ENCODE measurements at regions not wholly inside any gene's neighbourhood (a gene's known extent, or its start where the extent isn't known, plus 50 kb on each side); places are given as distances from the start of the nearest gene placed in this dataset.

DNA sequence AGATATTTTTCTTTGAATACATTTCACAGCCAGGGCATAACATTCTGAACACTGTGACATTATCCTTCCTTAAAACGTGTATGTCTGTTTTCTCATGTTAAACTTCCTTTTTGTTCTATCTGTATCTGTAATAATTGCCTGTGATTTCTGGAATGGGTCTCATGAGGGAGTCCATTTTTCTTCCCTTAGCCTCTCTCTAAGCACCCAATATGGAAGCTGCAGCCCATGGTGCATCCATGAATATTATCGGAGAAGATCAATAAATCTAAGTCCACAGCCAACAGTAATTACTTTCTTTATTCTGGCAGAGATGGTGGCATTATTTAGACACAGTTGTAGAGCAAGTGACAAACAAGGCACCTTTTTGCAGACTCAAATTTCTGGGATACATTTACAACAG, 671.1 kb downstream of the TUSC7 start:
- Histone ChIP-seq H3K4me1 (no peaks in the 10 kb centered on the region), H3K36me3 (no peaks in the 10 kb centered on the region), H3K27ac (no peak overlapping the region), H3K9me3 (no peaks in the 10 kb centered on the region), H3K4me3 (no peak overlapping the region), H3K27me3 (no peaks in the 10 kb centered on the region)
- WGBS (ENCODE audit: insufficient coverage, low coverage, low lambda C conversion rate, missing lambda C conversion rate) = 39% methylated on average over 2 of the region's 2 CpGs
- intact Hi-C loops (cut with DNase I) = no loop called here
- ATAC-seq = no peak
- no peak for TF ChIP-seq POLR2A (IDR thresholded peaks at IDR 0.05)
- TF ChIP-seq, protein P1, sequence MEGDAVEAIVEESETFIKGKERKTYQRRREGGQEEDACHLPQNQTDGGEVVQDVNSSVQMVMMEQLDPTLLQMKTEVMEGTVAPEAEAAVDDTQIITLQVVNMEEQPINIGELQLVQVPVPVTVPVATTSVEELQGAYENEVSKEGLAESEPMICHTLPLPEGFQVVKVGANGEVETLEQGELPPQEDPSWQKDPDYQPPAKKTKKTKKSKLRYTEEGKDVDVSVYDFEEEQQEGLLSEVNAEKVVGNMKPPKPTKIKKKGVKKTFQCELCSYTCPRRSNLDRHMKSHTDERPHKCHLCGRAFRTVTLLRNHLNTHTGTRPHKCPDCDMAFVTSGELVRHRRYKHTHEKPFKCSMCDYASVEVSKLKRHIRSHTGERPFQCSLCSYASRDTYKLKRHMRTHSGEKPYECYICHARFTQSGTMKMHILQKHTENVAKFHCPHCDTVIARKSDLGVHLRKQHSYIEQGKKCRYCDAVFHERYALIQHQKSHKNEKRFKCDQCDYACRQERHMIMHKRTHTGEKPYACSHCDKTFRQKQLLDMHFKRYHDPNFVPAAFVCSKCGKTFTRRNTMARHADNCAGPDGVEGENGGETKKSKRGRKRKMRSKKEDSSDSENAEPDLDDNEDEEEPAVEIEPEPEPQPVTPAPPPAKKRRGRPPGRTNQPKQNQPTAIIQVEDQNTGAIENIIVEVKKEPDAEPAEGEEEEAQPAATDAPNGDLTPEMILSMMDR (IDR thresholded peaks at IDR 0.05) = no peak
- no peak for DNase-seq

- intact Hi-C loops (cut with DNase I) = no loop called here
Measured at GRCh38 chr3:117393119-117393518, 683.5 kb downstream of the TUSC7 start.

GRCh38 chr3:117398141-117398899, 688.7 kb downstream of the TUSC7 start:
- no peak overlapping the region for H3K27ac ChIP-seq
- H3K9me3 ChIP-seq = no peaks in the 10 kb centered on the region
- H3K4me1 ChIP-seq = no peaks in the 10 kb centered on the region
- 22% methylated on average over 10 of the region's 12 CpGs for WGBS (ENCODE audit: insufficient coverage, low coverage, low lambda C conversion rate, missing lambda C conversion rate)
- H3K4me3 ChIP-seq = no peak overlapping the region
- no peak for DNase-seq
- no peaks in the 10 kb centered on the region for H3K36me3 ChIP-seq
- ATAC-seq = no peak
- TF ChIP-seq, protein P1 (IDR thresholded peaks at IDR 0.05) = no peak
- TF ChIP-seq POLR2A (IDR thresholded peaks at IDR 0.05) = no peak
- intact Hi-C loops (cut with DNase I) = no loop called here
- H3K27me3 ChIP-seq = peaks cover 0 to 8% of the 10 kb centered on the region in 2 donors

More at GRCh38 chr3:117393119-117393518, 683.5 kb downstream of the TUSC7 start:
- Histone ChIP-seq H3K36me3 (no peaks in the 10 kb centered on the region), H3K9me3 (no peaks in the 10 kb centered on the region), H3K27ac (no peak overlapping the region), H3K4me3 (no peak overlapping the region), H3K4me1 (no peaks in the 10 kb centered on the region), H3K27me3 (peaks cover 0 to 8% of the 10 kb centered on the region in 2 donors)
- no peak for TF ChIP-seq POLR2A (IDR thresholded peaks at IDR 0.05)
- TF ChIP-seq, protein P1 (IDR thresholded peaks at IDR 0.05) = no peak
- 50% methylated on average over 1 of the region's 1 CpG for WGBS (ENCODE audit: insufficient coverage, low coverage, low lambda C conversion rate, missing lambda C conversion rate)
- DNase-seq (no peak), ATAC-seq (no peak)

GRCh38 chr3:117399311-117400078, 689.9 kb downstream of the TUSC7 start:
- DNase-seq = no peak
- no peak for TF ChIP-seq POLR2A (IDR thresholded peaks at IDR 0.05)
- TF ChIP-seq, protein P1 (IDR thresholded peaks at IDR 0.05) = no peak
- peaks cover 0 to 8% of the 10 kb centered on the region in 2 donors for H3K27me3 ChIP-seq
- H3K27ac ChIP-seq = no peak overlapping the region
- H3K36me3 ChIP-seq = no peaks in the 10 kb centered on the region
- WGBS (ENCODE audit: insufficient coverage, low coverage, low lambda C conversion rate, missing lambda C conversion rate) = 23% methylated on average over 5 of the region's 5 CpGs
- no peaks in the 10 kb centered on the region for H3K9me3 ChIP-seq
- no peak overlapping the region for H3K4me3 ChIP-seq
- intact Hi-C loops (cut with DNase I) = no loop called here
- no peaks in the 10 kb centered on the region for H3K4me1 ChIP-seq
- peak in 3 of 4 donors; percentile 52 to 97 (median 62) for ATAC-seq

Data from right lobe of liver (tissue), 6 donors.